ENCODE measurements at regions not wholly inside any gene's neighbourhood (a gene's known extent, or its start where the extent isn't known, plus 50 kb on each side); places are given as distances from the start of the nearest gene placed in this dataset.
"Not testable (repeated sequence)": the region's sequence is repeated elsewhere in the genome, so short reads cannot be mapped to it uniquely, and the experiment has no call there.

- H2AFZ ChIP-seq (ENCODE audit: low read depth, low read length, severe bottlenecking): no peak overlapping the region
- H4K20me1 ChIP-seq (ENCODE audit: low read depth, low read length): no peaks in the 10 kb centered on the region
- no peak overlapping the region for H3K4me3 ChIP-seq (ENCODE audit: insufficient read depth, low read length, poor library complexity, severe bottlenecking)
- H3F3A ChIP-seq (ENCODE audit: insufficient read depth): no peaks in the 10 kb centered on the region
- H3K9me3 ChIP-seq (ENCODE audit: insufficient read depth, low read length): no peaks in the 10 kb centered on the region
- no peak overlapping the region for H3K9ac ChIP-seq (ENCODE audit: low read length)
- H3K36me3 ChIP-seq (ENCODE audit: low read length): no peaks in the 10 kb centered on the region
- H3K27ac ChIP-seq (ENCODE audit: low read depth, low read length): no peak overlapping the region
- H3K4me2 ChIP-seq (ENCODE audit: low read depth, low read length, poor library complexity, severe bottlenecking): no peak overlapping the region
- H3K27me3 ChIP-seq (ENCODE audit: low read length): no peaks in the 10 kb centered on the region
- H3K79me2 ChIP-seq (ENCODE audit: insufficient read depth, low read length): no peaks in the 10 kb centered on the region
- TF ChIP-seq CTCF (IDR thresholded peaks at IDR 0.05; ENCODE audit: insufficient read depth, low read length, poor library complexity, severe bottlenecking) (no peak), EZH2phosphoT487 (conservative IDR thresholded peaks at IDR 0.05; ENCODE audit: low read length) (no peak)
- no peaks in the 10 kb centered on the region for H3K9me2 ChIP-seq (replicated peaks; ENCODE audit: insufficient read depth, low read length)
Measured at GRCh38 chr5:108561416-108562204, 179.7 kb upstream of the FBXL17 start.

GRCh38 chr5:108560581-108560980, 178.7 kb upstream of the FBXL17 start:
- Histone ChIP-seq H3K4me2 (ENCODE audit: low read depth, low read length, poor library complexity, severe bottlenecking) (no peak overlapping the region), H3K9ac (ENCODE audit: low read length) (no peak overlapping the region), H3K79me2 (ENCODE audit: insufficient read depth, low read length) (no peaks in the 10 kb centered on the region), H3F3A (ENCODE audit: insufficient read depth) (no peaks in the 10 kb centered on the region), H3K27me3 (ENCODE audit: low read length) (no peaks in the 10 kb centered on the region), H3K9me2 (replicated peaks; ENCODE audit: insufficient read depth, low read length) (no peaks in the 10 kb centered on the region), H3K27ac (ENCODE audit: low read depth, low read length) (no peak overlapping the region), H4K20me1 (ENCODE audit: low read depth, low read length) (no peaks in the 10 kb centered on the region), H3K4me3 (ENCODE audit: insufficient read depth, low read length, poor library complexity, severe bottlenecking) (no peak overlapping the region), H3K36me3 (ENCODE audit: low read length) (no peaks in the 10 kb centered on the region), H2AFZ (ENCODE audit: low read depth, low read length, severe bottlenecking) (no peak overlapping the region), H3K9me3 (ENCODE audit: insufficient read depth, low read length) (no peaks in the 10 kb centered on the region)
- TF ChIP-seq EZH2phosphoT487 (conservative IDR thresholded peaks at IDR 0.05; ENCODE audit: low read length) (no peak), CTCF (IDR thresholded peaks at IDR 0.05; ENCODE audit: insufficient read depth, low read length, poor library complexity, severe bottlenecking) (no peak)

- Histone ChIP-seq H3F3A (ENCODE audit: insufficient read depth) (no peaks in the 10 kb centered on the region), H2AFZ (ENCODE audit: low read depth, low read length, severe bottlenecking) (no peak overlapping the region), H3K9me3 (ENCODE audit: insufficient read depth, low read length) (no peaks in the 10 kb centered on the region), H3K79me2 (ENCODE audit: insufficient read depth, low read length) (no peaks in the 10 kb centered on the region), H4K20me1 (ENCODE audit: low read depth, low read length) (no peaks in the 10 kb centered on the region), H3K4me3 (ENCODE audit: insufficient read depth, low read length, poor library complexity, severe bottlenecking) (no peak overlapping the region), H3K27ac (ENCODE audit: low read depth, low read length) (no peak overlapping the region), H3K4me2 (ENCODE audit: low read depth, low read length, poor library complexity, severe bottlenecking) (no peak overlapping the region), H3K9me2 (replicated peaks; ENCODE audit: insufficient read depth, low read length) (no peaks in the 10 kb centered on the region), H3K27me3 (ENCODE audit: low read length) (no peaks in the 10 kb centered on the region), H3K9ac (ENCODE audit: low read length) (no peak overlapping the region), H3K36me3 (ENCODE audit: low read length) (no peaks in the 10 kb centered on the region)
- no peak for TF ChIP-seq CTCF (IDR thresholded peaks at IDR 0.05; ENCODE audit: insufficient read depth, low read length, poor library complexity, severe bottlenecking)
- no peak for TF ChIP-seq EZH2phosphoT487 (conservative IDR thresholded peaks at IDR 0.05; ENCODE audit: low read length)
Measured at GRCh38 chr5:108560166-108560565, 178.3 kb upstream of the FBXL17 start.

GRCh38 chr5:108558840-108559239, 176.9 kb upstream of the FBXL17 start:
- H3K4me3 ChIP-seq (ENCODE audit: insufficient read depth, low read length, poor library complexity, severe bottlenecking); H3K4me2 ChIP-seq (ENCODE audit: low read depth, low read length, poor library complexity, severe bottlenecking); H2AFZ ChIP-seq (ENCODE audit: low read depth, low read length, severe bottlenecking); H3K36me3 ChIP-seq (ENCODE audit: low read length); H3K27ac ChIP-seq (ENCODE audit: low read depth, low read length); H3K9ac ChIP-seq (ENCODE audit: low read length); H3K27me3 ChIP-seq (ENCODE audit: low read length); H3F3A ChIP-seq (ENCODE audit: insufficient read depth); H3K79me2 ChIP-seq (ENCODE audit: insufficient read depth, low read length); H3K9me2 ChIP-seq (replicated peaks; ENCODE audit: insufficient read depth, low read length); H3K9me3 ChIP-seq (ENCODE audit: insufficient read depth, low read length); H4K20me1 ChIP-seq (ENCODE audit: low read depth, low read length): not testable (repeated sequence)

GRCh38 chr5:108558142-108558541, 176.2 kb upstream of the FBXL17 start:
- H3F3A ChIP-seq (ENCODE audit: insufficient read depth); H3K27me3 ChIP-seq (ENCODE audit: low read length); H3K27ac ChIP-seq (ENCODE audit: low read depth, low read length); H2AFZ ChIP-seq (ENCODE audit: low read depth, low read length, severe bottlenecking); H4K20me1 ChIP-seq (ENCODE audit: low read depth, low read length); H3K4me3 ChIP-seq (ENCODE audit: insufficient read depth, low read length, poor library complexity, severe bottlenecking); H3K36me3 ChIP-seq (ENCODE audit: low read length); H3K9me3 ChIP-seq (ENCODE audit: insufficient read depth, low read length); H3K9me2 ChIP-seq (replicated peaks; ENCODE audit: insufficient read depth, low read length); H3K4me2 ChIP-seq (ENCODE audit: low read depth, low read length, poor library complexity, severe bottlenecking); H3K9ac ChIP-seq (ENCODE audit: low read length); H3K79me2 ChIP-seq (ENCODE audit: insufficient read depth, low read length): not testable (repeated sequence)

All from SU-DHL-6 (cell line).